Effector memory CD8-positive, alpha-beta T cell (primary cell): ENCODE measurements at regions not wholly inside any gene's neighbourhood (a gene's known extent, or its start where the extent isn't known, plus 50 kb on each side); places are given as distances from the start of the nearest gene placed in this dataset.

Experiments
- ATAC-seq: fragments of 150-1000 bp; cut with Tn5 transposase; replicated peaks from 2 replicates; pipeline ENCODE4 v1.10.0; 2021; ENCODE audit warnings: mild to moderate bottlenecking, moderate library complexity
- DNase-seq, 3 experiments: peaks; one replicate each; pipeline ENCODE4 v3.0.0; 2021
- H3K27ac Mint-ChIP-seq, 2 donors: one replicate each; pipeline ENCODE4 v1.8.0; 2022; ENCODE audit warnings: mild to moderate bottlenecking in 2 of 2, mixed read lengths in 2 of 2, moderate library complexity in 2 of 2
- H3K27me3 Mint-ChIP-seq, 2 donors: one replicate each; pipeline ENCODE4 v1.8.0; 2022; ENCODE audit warnings: mixed read lengths in 2 of 2
- H3K36me3 Mint-ChIP-seq: one replicate; pipeline ENCODE4 v1.8.0; 2022; ENCODE audit warnings: mild to moderate bottlenecking, moderate library complexity, mixed read lengths; ENCODE audit not compliant: insufficient read depth
- H3K4me1 Mint-ChIP-seq, 2 donors: one replicate each; pipeline ENCODE4 v1.8.0; 2022; ENCODE audit warnings: low read depth in 2 of 2, mixed read lengths in 2 of 2
- H3K4me3 Mint-ChIP-seq, 2 donors: one replicate each; pipeline ENCODE4 v1.8.0; 2022; ENCODE audit warnings: mild to moderate bottlenecking in 2 of 2, mixed read lengths in 2 of 2, moderate library complexity in 2 of 2
- H3K9me3 Mint-ChIP-seq, 2 donors: one replicate each; pipeline ENCODE4 v1.8.0; 2022; ENCODE audit warnings: mixed read lengths in 2 of 2

DNA sequence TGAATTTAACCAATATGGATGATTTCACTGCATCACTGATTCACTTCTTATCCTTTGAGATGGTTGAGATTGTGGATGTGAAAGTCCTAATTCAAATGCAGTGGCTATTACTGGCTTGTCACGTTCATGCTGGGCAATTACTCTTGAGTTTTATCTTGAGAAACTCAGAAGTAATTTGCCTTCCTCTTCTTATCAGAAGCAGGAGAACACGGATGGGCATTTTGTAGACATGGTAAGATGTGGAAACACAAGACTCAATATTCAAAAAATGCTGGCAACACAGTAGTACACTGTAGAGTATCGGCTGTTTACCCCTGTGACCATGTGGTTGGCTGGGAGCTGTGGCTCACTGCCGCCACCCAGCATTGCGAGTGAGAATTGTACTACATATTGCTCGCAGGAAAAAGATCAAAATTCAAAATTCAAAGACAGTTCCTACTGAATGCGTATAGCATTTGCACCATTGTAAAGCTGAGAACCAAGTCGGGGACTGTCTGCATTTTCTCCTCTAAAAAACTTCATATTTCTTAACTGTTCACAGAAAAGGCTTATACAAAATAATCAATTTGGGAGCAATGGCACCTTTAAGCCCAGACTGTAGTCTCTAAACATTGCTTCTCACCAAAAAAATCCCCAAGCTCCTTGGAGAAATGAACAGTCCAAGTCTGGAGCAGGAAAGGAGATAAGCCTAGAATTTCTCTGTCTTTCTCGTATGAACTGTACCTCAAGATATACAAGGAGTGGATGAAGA is 61.9 kb upstream of the ELOVL5 start:
- Mint-ChIP-seq H3K36me3 (no peaks in the 10 kb centered on the region), H3K27ac (no peak overlapping the region), H3K4me1 (peaks cover 4% of the 10 kb centered on the region in 2 donors), H3K4me3 (no peak overlapping the region), H3K9me3 (no peaks in the 10 kb centered on the region), H3K27me3 (no peaks in the 10 kb centered on the region)
- peak; percentile 46 to 55 (median 50) for DNase-seq
- ATAC-seq: peak; percentile 100

GRCh38 chr6:53408826-53409225 is 60.1 kb upstream of the ELOVL5 start:
- DNase-seq: no peak
- Mint-ChIP-seq H3K27ac (no peak overlapping the region), H3K9me3 (no peaks in the 10 kb centered on the region), H3K4me1 (peaks cover 4% of the 10 kb centered on the region in 2 donors), H3K36me3 (no peaks in the 10 kb centered on the region), H3K27me3 (no peaks in the 10 kb centered on the region), H3K4me3 (no peak overlapping the region)
- ATAC-seq: no peak

DNA sequence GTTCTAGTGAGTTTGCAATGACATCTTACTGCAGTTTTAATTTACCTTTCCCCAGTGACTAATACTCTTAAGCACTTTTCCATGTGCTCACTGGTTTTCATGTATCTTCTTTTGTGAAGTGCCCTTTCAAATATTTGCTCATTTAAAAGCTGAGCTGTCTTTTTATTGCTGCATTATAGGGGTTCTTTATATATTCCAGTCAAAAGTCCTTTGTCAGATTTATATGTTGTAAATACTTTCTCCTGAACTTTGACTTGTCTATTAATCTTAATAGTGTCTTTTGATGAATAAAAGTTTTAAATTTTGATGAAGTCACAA is 50.2 kb upstream of the ELOVL5 start:
- no peak overlapping the region for H3K27ac Mint-ChIP-seq
- H3K9me3 Mint-ChIP-seq: no peaks in the 10 kb centered on the region
- DNase-seq: no peak
- peaks cover 0 to 6% of the 10 kb centered on the region in 2 donors for H3K27me3 Mint-ChIP-seq
- no peaks in the 10 kb centered on the region for H3K36me3 Mint-ChIP-seq
- no peak for ATAC-seq
- no peak overlapping the region for H3K4me3 Mint-ChIP-seq
- H3K4me1 Mint-ChIP-seq: no peaks in the 10 kb centered on the region

DNA sequence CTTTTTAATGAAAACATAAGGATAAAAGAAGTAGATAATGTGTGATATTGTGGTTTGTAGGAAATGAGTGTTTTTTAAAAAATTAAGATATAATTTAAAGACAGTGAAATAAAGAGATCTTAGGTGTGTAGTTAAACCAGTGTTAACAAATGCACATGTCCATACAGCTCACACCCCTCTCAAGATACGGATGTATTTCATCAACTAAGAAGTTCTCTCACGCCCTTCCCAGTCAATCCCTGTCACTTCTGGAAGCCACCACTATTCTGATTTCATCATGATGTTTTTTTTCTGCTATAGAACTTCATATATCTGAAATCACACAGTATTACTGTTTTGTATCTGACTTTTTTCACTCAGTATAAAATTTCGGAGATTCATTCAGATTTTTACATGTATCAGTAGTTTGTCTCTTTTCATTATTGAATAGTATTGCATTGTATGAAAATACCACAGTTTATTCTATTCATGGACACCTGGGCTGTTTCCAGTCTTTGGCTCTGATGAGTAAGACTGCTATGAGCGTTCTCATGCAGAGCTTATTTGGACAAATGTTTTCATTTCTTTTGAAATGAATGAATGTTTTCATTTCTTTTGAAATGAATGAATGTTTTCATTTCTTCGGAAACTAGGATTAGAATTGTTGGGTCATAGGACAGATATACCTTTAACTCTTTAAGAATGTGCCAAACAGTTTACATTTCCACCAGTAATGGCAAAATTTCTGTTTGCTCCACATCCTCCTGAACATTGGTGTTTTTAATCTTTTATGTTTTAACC is 49.7 kb upstream of the ELOVL5 start:
- DNase-seq (no peak), ATAC-seq (no peak)
- peaks cover 0 to 6% of the 10 kb centered on the region in 2 donors for H3K27me3 Mint-ChIP-seq
- no peaks in the 10 kb centered on the region for H3K9me3 Mint-ChIP-seq
- H3K4me3 Mint-ChIP-seq: no peak overlapping the region
- H3K4me1 Mint-ChIP-seq: no peaks in the 10 kb centered on the region
- no peak overlapping the region for H3K27ac Mint-ChIP-seq
- no peaks in the 10 kb centered on the region for H3K36me3 Mint-ChIP-seq
